SKM-1 (cell line): ENCODE measurements at regions not wholly inside any gene's neighbourhood (a gene's known extent, or its start where the extent isn't known, plus 50 kb on each side); places are given as distances from the start of the nearest gene placed in this dataset.

Source experiments
- DNase-seq: peaks from one replicate; lab custom pipeline; 2025; ENCODE audit not compliant: unreplicated experiment; lab: John Stamatoyannopoulos, UW

DNA sequence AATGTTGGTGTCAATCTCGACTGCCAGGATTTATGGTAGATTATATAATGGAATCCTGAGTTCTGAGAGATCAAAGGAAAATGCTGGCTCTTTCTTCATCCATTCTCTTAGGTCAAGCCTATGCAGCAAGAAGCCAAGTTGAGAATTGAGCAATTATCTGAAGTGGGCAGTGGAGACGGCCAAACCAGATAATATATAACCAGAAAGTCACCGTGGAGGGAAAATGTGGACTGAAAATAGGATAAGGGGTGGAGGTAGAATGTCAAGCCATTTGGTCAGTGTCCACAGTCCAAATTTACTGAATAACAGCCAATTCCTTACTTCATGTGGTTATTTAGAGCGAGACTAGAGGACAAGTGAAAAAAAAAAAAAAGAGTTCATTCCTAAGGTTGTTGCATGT is 107.8 kb upstream of the ESR1 start:
- DNase-seq, result no peak

DNA sequence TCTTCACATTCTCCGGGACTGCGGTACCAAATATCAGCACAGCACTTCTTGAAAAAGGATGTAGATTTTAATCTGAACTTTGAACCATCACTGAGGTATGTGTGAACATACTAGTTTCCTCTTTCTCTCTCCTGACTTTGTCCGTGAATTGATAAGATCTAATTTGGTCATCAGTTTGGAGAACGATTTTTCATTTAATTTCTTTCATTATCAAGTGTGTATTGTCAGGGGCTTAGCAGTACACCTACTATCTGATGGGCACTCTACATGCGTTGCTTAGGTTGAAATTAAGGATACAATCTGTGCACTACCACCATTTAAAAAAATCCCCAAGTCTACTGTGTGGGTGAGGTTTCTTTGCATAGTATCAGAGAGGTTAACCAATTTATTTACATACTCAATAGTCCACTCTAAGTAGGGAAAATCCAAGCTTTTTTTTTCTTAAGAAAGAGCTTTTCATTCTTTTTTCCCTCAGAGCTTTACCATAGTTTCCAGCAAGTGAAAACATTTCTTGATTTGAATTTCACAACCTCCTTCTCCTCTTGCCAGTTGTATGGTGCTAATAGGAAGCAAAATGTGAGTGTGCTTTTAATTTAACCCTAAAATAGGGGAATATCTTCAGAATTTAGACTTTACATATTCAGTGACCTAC is 105.4 kb upstream of the ESR1 start:
- DNase-seq, result no peak

- DNase-seq, result no peak
Measured at GRCh38 chr6:151702851-151703658, 104.4 kb upstream of the ESR1 start.

DNA sequence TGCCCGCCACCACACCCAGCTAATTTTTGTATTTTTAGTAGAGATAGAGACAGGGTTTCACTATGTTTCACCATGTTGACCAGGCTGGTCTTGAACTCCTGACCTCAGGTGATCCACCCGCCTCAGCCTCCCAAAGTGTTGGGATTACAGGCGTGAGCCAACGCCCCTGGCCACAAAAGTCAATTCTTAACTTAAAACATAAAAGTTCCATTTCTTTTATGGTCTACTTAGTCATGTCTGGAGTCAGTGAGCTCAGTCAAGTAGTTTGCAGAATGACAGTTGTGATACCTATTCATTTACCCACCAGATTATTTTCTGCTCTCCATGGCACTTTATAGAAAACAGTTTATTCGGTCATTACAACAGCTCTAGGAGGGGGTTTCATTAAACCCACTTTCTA is 103.1 kb upstream of the ESR1 start:
- no peak for DNase-seq

GRCh38 chr6:151705993-151706733 is 101.3 kb upstream of the ESR1 start:
- no peak for DNase-seq

GRCh38 chr6:151709329-151709728 is 98.2 kb upstream of the ESR1 start:
- DNase-seq, result no peak

- DNase-seq, result no peak
Measured at GRCh38 chr6:151716526-151716932, 91.0 kb upstream of the ESR1 start.

DNA sequence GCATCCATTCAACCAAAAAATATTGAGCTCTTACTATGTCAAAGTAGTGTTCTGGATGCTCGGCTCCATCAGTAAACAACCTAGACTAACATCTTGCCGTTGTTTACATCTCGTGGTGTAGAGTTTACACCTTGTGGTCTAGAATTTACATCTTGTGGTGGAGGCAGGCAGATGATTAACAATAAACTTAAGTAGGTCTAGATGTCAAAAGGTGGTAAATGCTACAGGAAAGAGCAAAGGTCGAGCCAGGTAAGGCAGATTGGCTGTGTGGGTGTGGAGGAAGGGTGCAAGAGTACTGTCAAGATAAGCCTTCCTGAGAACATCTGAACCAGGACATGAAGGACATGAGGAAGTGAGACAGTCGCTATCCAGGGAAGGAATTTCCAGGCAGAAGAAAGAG is 88.4 kb upstream of the ESR1 start:
- no peak for DNase-seq

- DNase-seq, result no peak
Measured at GRCh38 chr6:151721146-151721545, 86.3 kb upstream of the ESR1 start.

DNA sequence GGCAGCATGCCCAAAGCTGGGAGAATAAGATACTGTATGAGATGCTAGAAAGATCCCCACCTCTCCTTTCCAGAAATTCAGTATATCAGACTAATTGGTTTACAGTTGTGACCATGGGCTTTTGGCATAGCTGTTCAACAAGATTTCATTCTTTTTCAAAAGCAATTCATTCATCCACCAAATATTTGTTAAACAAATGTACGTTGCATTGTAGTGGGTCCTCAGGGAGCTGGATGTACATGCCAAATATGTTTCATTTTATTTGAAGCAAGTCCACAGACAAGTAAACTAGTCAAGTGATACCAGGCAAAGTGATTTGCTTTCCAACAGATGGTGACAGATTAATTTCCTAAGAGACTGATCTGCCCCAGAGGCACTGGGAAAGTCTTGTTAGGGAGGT is 85.8 kb upstream of the ESR1 start:
- DNase-seq, result no peak

DNA sequence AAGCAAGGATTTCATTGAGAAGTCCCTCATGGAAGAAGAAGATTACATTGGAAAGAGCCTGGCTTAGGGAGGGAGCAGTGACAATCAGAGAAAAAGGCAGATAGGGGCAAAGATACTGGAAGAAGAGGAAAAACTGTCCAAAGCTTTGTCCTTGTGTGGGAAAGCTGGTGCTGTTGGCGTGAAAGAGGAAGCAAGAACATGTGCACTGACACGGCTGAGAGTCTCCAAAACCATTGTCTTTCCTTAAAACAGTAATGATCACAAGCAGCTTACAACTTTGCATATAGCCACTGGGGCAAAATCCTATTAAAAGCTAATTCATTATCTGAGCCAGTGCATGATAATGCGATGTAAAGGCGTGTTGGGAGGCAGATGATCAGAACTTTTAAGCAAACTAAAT is 85.1 kb upstream of the ESR1 start:
- no peak for DNase-seq

DNA sequence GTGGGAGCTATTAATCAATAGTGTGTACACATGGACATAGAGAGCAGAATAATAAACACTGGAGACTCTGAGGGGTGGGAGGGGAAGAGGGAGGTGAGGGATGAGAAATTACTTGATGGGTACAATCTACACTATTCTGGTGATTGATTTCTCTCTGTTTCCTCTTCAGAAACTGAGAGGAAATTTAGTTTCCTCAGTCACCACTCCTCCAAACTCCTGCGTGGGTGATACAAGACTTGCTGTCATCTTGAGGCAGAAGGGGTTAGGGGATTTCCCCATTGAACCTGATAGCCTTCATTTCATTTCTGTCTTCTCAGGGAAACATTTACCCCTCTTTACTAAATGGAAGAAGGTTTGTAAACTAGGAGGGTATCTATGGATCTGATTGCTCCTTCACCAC is 84.3 kb upstream of the ESR1 start:
- no peak for DNase-seq

DNA sequence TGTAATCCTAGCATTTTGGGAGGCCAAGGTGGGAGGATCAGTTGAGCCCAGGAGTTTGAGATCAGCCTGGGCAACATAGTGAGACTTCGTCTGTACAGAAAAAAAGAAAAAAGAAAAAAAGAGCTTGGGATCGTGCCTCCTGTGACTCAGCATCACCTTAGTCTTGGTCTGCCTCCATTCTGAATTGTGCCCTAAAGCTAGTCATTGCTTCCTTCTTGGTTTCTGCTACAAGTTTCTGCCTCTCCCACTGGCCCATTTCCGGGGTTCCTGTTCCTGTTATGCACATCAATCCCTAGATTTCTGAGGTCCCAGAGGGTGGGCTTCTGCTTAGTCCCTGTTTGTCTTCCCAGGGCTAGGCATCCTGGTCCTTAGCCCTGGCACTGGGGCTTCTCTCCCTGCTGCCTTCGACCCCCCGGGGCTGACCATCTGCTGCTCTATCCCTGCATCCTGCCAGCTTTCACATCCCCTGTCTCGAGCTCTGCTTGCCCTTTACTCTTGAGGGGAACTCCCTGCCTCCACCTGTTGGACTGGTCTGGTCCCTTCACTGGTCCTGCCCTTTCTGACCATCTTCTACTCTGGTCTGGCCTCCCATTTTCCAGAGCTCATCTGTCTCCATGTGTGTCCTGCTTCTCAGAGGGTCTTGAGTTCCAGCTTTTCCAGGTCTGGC is 77.5 kb upstream of the ESR1 start:
- no peak for DNase-seq

- DNase-seq, result no peak
Measured at GRCh38 chr6:151730496-151730870, 77.0 kb upstream of the ESR1 start.

DNA sequence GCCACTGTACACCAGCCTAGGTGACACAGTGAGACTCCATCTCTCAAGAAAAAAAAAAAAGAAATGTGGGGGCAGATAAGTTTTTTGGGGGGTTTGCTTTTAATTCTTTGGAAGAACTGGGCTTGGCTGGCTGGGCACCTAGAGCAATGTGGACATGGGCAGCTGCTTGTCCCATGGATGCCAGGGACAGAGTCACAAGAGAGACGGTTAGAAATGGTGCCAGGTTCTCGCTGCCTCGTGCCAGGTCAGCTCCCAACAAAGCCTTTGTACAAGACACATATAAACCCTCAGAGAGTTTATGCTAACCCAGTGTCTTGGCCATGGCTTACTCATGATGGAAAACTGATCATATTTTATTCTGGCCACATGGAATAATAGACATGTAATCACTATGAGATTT is 76.2 kb upstream of the ESR1 start:
- DNase-seq, result no peak

DNA sequence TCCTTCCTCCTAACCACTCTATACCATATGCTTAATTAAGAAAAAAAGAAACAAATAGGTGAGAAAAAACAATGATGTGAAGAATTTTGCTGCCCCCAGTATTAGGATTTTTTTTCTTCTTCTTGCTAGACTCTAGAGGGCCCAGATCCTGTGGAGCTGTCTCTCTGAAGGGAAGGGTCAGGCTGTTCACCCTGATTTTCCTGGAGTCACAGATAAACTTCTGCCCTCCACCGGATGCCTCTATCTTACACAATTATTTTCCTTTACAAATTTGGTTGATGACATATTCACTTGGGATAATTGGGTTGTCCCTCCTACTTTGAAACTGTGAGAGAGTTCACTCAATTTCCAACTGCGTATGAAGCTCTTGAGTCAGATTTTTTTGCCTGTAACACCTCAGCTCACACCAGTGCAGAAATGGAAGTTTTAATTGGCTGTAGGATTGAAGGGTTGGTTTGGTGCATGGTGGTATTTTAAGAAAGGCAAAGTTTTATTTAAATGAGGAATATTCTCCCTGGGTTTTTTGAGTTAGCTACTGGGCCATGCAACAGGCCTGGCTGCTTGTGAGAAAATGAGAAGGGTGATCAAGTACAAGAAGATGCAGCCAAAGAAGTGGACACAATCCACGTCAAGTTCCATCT is 73.7 kb upstream of the ESR1 start:
- DNase-seq, result no peak

DNA sequence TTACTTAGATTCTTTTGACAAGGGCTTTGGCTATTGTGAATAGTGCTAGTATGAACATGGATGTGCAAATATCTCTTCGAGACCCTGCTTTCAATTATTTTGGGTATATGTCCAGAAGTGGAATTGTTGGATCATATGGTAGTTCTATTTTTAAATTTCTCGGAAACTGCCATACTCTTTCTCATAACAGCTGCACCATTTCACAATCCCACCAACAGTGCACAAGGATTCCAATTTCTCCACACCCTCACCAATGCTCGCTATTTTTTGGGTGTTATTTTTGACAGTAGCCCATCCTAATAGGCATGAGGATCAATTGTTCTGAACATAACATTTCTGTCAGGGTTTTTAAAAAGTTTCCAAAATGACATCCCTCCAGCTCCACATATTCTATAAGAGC is 69.2 kb upstream of the ESR1 start:
- DNase-seq, result no peak

DNA sequence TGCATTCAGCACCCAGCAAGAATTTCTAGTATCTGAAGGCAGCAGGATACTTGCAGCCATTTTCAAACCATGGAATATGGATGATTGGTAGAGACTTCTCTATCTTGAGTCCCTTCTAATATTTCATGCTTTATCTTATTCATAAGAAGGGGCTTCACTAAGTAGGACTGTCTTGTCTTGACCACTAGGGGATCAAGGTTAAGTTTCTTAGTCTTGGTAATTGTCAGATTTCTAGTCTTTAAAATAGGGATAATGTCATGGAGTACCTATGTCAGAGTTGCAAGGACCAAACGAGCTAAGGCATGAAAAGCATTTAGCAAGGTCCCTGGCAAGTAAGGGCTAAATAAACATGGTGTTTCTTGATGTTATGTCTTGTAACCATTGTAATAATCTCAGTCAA is 68.5 kb upstream of the ESR1 start:
- no peak for DNase-seq

- DNase-seq, result no peak
Measured at GRCh38 chr6:151740820-151741219, 66.7 kb upstream of the ESR1 start.

- DNase-seq, result no peak
Measured at GRCh38 chr6:151747896-151748295, 59.6 kb upstream of the ESR1 start.

DNA sequence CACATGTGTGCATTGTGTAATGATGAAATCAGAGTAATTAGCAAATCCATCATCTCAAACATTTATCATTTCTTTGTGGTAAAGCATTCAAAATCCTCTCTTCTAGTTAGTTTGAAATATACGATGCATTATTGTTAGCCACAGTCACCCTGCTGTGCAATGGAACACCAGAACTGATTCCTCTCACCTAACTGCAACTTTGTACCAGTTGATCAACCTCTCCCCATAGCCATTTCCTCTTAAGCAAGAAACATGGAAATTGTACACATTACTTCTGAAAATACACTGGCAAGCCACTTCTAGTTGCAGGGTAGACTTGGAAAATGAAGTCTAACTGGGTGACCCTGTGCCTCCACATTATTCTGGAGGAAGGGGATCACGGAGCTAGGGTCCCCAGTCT is 58.1 kb upstream of the ESR1 start:
- DNase-seq, result no peak
